Middle frontal gyrus (tissue), 1 donor: ENCODE measurements at regions not wholly inside any gene's neighbourhood (a gene's known extent, or its start where the extent isn't known, plus 50 kb on each side); places are given as distances from the start of the nearest gene placed in this dataset.

Source experiments
- DNase-seq: peaks from one replicate; pipeline ENCODE4 v3.0.0-alpha.2; 2015; ENCODE audit warnings: low spot score; ENCODE audit errors: extremely low spot score

DNA sequence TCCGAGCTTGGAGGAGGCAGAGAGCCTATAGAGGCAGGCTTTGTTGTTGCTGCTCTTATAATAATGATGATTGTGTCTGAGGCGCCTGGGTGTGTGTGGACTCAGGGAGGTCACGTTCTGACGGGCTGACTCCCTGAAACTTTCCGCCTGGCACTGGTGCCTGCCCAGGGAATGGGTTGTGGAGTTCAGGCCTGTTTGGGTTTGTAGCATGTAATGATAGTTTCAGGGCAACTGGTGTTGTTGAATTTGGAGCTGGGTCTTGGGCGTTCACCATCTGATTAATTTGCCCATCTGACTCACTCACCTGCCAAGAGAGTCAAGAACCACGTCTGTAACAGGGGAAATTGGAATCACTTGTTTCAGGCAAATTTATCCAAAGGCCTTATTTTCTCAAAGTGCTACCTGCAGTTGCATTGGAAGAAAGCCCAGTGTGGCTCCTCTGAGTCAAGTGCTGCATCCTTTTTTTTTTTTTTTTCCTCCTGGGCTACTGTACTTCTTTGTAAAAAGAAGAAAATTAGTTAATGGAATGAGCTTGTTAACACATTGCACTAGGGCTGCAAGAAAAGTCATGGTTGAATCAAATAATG, 386.5 kb downstream of the GADD45G start:
- DNase-seq = no peak

DNA sequence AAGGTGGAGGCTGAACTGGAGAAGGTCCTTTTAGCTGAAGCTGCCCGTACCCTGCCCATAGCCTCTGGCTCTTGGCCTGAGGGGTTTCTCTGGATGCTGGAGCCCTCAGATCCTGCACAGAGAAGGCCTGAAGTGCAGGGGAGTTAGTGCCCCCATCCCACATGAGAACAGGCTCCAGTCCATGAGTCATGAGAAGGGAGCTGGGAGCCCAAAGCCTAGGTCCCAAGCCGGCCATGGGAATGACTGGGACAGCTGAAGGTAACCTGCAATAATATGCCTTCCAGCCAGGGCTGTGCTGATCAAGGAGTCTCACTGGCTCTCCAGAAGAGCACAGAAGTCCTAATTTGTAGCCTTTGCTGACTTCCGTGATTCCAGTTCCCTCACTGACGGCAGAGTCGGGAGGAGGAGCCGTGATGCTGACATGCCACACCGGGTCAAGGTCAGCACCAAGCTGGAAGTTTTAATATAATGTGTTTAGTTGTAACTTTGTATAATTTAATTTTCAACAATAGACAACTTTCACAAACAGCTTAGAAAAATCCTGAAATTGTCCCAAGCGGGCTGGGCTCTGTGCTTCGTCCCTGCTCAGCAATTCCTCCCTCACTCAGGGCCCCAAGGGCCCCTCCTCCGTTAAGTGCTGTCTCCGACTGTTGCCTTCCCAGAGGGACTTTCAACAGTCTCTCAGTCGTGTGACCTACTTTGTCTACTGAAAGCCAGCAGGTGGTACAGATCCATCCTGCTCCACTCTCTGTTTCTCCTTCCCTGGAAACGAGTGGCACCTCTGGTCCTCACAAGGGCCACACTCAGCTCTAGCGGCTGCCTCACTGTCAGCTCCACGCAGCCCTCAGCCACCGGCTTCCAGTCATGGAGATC, 387.8 kb downstream of the GADD45G start:
- DNase-seq = no peak

DNA sequence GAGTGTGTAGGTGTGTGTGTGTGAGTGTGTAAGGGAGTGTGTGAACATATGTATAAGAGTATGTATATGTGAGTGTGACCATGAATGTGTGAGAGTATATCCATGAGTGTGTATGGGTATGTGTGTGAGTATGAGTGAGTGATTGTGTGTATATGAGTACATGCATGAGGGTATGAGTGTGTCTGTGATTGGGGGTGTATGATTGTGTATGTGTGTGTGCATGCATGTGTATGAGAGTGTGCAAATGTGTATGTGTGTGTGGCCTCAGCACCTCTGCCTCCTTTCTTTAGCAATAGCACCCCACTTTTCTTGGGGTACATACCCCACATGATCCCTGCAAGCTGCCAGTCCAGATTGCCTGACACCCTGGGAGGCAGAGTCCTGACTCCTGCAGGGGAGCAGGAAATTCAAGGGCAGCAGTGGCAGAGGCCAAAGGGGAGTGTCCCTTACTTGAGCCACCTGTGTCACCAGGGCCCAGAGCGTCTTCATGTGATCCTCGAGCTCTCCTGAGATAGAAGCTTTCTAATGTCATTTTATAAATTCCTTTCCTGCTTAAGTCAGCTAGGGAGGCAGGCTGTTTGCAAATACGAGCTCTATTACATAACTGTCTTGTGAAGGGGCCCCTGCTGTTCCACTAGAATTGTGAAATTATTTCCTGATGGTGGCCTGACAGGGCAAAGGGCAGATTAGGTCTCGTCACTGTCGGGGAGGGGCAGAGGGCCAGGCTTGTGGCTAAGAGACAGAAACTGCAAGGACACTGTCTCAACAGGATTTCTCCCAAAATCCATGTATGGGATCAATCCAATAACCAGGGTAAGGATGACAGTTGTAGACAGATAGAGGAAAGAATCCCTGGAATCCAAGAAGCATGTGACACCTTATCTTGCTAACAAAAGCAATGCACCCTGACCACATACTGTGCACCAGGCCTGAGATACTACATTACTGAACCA, 389.1 kb downstream of the GADD45G start:
- no peak for DNase-seq

DNA sequence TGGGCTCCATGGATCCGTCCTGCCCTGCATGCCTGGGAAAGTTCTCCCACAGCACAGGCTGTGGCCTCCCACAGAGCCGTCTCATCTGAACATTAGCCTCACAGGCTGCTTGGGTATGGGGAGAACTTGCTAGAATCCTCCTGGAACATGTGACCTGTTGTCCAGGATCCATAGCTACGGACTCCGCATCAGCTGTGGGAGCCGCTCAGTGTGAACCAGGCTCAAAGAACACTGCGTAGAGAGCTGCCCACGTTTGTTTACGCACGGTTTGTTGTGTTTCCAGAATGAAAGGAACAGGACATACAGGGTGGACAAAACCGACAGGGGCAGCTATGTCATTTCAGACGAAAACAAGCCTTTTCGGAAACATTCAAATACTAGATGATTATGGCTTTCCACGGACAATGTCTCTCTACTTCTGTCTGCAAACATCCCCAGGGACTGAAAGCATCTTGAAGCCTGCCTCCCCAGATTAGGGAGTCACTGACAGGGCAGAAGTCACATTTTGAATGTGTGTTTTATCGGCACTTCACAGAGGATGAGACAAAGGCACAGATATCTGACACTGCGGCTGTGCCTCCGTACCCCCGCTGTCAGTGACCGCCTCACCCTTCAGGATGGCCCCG, 390.3 kb downstream of the GADD45G start:
- no peak for DNase-seq

DNA sequence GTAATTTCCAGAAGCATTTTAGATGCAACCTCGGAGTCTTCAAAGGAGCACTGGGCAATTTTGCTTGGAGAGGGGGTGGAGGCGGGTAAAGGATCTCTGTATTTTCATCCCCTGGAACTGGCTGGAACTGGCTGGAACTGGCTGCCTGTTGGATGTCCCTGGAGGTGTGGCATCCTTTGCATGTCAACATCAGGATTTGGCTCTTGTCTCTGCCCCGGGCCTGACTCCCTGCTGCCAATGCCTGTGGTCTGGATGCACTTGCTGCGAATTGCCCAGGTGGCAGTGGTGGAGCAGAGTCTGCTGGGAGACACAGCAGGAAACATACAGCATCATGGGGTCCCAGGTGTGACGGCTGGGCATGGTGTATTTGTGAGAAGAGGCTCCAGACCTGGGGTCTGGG, 391.3 kb downstream of the GADD45G start:
- no peak for DNase-seq

DNA sequence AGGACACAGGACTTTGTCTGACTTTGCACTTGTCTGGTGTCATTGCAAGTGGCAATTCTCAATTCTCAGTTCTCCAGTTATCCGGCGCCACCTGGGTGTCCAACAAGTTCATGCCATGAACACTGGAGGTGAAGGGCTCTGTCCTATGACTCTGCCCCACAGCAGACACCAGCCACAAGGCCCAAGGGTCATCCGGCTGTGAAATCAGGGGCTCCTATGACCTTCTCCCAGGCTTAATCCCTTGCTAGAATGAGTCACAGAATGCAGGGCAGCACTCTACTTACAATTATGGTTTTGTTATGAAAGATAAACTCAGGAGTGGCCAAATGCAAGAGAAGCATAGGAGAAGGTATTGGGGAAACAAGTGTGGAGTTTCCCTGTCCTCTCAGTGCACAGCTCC, 392.0 kb downstream of the GADD45G start:
- DNase-seq = no peak

DNA sequence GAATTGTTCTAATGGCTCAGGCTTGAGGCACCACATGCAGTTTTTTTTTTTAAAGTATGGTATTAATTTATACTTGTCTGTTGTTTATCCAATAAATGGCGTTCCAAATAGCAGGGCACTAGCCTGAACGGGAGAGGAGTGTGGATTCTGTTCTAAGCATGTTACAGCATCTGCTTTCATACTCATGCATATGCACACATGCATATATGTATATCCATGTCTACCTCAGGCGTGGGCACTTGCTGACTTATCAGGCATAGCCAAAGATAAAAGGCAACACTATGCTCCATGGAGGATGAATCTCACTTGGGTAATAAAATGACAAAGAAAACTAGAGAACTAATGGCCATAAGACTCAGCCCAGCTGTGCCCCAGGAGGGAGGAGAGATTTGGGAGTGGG, 393.8 kb downstream of the GADD45G start:
- DNase-seq = no peak

DNA sequence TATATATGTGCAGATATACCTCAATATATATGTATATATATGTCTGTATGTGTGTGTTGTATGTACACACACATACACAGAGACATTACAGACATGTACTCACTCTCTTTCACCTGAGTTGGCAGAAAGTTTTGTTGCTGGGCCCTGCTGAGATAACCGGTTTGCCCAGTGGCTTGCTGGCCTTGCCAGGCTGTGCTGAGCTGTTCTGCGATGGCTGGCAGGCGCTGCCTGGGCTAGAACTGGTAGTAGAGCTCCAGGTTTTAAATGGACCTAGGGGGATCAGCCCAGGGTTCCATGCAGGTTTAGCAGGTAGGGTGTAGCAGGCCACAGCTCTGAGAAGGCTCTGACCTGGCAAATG, 394.3 kb downstream of the GADD45G start:
- DNase-seq = no peak

DNA sequence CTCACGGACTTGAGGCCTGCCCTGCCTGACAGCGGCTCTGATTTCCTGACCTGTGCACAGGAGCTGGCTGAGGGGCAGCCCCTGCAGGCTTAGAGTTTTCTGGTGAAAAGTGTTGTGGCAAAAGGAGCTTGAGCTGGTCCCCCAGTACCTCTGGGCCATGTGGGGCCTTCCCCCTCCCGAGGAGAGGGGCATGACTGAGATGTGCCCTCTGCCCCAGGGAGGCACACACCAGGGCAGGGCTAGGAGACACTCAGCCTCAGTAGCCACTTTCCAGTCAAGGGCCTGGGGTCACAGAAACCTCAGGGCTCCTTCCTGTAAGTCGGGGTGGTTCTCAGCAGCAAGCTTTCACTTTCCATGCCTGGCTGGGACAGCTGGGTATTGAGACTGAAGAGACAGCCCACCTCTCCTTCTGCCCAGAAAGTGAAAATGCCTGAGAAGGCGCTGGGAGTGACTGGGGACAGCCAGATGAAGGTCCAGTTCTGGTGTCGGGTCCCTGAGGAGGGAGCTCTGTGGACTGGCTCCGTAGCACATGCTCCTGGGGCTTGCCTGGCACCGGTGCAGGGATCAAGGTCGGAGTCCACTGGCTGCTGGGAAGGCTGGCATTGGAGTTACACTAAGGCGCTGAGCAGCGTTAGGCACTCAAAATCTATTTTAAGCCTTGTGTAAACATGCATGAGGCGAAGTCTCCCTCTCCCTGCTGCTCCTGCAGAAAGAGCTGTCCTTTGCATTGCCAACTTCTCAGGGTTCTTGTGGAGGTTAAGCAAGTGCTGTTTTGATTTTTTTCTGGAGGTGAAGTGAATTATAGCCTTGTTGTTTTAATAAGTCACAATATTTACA, 394.9 kb downstream of the GADD45G start:
- no peak for DNase-seq

DNA sequence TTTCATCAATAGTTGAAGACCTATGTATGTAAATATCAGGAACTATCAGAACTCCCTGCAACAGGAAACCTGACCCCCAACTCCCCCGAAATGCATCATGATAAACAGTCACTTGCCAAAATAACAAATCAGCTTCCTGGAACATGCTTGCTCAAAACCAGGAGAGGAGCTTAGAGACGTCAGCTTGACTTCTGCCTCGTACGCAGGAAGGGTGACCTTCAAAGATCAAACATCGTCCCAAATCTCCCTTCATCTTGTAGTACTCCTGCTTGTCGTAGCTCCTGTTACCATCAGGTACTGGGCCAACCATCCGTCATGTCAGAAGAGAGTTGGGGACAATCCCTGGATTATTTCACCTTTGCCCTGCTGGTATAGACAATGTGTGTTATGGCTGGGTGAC, 396.1 kb downstream of the GADD45G start:
- DNase-seq = no peak

DNA sequence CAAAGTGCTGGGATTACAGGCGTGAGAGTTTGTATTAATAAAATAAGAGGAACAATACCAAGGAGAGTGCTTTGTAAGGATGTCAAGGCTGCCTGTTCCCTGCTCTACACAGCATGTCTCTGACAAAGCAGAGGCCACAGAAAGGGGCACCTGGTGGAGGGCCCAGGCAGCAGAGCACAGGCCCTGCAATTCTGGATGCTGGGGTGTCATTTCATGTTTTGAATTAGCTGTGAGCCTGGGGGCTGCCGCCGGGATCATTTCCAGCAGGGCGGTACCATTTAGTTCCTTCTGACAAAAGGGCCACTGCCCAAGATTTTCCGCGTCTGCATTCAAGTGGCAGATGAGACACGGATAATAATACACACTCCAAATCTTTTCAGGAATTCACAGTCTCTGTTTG, 396.9 kb downstream of the GADD45G start:
- DNase-seq = no peak

DNA sequence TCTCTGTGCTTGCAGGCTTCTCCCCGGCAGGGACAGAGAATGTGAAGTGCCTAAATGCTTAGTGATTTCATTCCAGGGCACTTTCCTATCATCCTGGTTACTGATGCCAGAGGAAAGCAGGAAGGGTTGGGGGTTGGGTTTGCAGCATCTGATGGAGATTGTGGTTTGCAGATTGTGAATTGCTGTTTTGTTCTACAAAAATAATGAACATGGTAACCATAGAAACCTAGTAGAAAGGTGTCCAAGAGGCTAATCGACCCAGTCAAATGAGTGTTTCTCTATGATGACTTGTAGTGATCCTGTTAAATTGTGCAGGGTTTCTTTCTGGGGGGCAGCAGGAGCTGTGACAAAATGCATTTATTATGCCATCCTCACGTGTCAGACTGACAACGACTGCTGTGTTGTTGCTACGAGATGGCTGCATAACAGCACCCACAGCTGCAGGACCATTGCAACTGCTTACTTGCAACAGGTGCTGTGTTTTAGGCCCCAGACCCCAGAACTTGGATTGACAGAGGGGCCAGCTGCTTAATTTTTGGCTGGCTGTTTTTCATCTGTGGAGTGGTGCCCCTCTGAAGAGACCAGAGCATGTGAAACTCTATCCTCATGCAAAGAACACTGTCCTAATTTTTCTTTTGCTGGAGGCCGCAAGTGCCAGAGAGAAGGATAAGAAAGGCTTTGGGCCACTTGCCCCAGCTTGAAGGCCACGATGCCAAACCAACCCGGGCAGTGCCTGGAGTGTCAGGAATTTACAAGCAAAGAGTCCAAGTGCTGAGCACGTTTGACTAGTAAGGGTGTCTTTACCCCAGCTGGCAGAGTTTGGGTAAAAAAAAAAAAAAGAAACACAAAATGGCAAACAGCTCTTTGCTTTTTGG, 397.8 kb downstream of the GADD45G start:
- DNase-seq = no peak

DNA sequence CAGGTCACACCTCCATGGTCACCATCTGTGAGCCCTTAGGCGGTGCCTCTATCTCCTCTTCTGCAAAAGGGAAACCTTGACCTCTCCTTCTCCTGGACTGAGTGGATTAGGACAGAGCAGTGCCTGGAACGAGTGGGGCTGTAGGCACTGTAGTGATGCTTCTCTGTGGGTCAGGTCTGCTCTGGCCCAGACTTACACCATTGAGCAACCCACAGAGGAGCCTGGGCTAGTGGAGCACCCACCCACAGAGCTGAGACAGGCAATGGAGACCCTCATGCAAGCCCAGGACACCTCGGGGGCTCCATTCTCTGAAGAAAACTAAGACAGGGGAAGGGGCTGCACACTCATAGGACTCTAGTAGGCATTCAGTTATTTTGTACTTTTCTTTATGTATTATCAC, 400.6 kb downstream of the GADD45G start:
- no peak for DNase-seq

DNA sequence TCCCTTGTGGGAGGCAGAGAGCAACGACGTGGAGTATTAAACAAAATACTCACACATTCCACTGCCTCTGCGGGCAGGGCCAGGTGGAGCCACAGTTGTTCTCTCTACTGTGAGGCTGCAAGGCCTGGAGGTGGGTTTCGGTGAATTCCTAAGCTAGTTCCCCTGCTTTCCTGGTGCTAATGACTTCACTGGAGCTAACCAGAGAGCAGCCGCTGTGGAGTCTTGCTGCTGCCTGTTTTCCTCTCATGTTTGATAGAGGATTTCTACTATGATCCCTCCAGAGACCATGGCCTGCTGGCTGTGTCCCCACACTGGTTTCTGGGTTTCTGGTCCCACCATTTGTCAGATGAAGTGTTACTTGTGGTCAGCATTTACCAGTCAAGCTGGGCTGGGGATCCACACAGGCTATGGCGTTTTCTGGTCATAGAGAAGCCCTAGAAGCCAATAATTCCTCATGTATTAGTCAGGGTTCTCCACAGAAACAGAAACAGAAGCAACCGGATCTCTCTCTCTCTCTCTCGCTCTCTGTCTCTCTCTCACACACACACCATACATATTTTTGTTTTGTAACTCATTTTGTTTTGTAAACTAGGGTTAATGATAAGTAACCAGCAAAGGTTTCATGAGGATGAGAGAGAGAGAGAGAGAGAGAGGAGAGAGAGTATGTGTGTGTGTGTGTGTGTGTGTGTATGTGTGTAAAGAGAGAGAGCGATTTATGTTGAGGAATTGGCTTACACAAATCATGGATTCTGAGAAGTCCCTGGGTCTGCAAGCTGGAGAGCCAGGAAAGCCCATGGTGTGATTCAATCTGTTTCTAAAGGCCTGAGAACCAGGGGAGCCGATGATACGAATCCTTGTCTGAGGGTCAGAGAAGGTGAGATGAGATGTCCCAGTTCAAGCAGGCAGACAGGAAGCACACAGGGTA, 403.0 kb downstream of the GADD45G start:
- DNase-seq = no peak

DNA sequence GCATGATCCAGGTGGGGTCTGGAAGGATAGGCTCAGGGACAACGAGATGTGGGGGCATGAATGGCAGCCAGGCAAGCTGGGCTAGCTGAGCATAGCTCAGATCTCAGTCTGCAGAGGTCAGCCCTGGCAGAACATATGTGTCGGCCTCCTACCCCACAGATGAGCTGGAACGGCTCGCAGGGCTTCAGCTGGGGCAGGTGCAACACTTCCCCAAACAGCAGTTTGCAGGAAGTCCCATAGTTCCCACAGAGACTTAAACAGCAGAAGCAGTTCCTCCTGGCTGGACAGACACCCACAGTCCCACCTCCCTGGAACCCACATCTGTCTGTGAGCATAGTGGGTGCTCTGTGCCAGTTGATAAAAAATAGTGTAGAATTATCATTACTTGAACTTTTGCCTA, 404.6 kb downstream of the GADD45G start:
- no peak for DNase-seq

DNA sequence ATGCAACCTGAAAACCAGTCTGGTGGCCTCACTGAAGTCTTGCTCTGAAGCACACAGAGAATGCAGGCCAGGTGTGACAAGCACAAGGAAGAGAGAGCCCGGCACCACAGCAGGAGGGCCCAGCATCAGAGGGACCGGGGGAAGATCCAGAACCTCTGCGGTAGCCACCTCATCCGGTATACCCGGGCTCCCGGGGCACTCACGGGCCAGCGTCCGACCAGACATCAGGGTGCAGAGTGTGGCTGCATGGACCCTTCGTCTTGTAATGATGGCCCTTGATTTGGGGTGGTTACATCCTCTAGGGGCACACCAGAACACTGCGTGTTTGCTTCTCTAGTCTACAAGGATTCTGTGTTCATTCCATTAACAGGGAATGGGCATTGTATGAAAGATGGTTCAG, 406.0 kb downstream of the GADD45G start:
- no peak for DNase-seq

DNA sequence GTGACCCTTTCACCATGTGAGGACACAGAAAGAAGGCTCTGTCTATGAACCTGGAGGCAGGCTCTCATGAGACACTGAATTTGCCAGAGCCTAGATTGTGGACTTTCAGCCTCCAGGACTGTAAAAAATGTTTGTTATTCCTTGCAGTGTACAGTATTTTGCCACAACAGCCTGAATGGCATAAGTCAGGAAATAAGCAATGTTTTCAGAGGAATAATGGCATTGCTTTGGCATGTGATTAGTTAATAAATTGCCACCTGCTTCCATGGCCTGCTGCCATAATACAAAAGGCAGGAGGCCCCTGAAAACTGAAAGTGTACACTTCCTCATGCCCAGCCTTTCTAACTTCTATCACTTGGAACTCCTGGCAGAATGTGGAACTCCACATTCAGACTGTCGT, 408.1 kb downstream of the GADD45G start:
- no peak for DNase-seq

DNA sequence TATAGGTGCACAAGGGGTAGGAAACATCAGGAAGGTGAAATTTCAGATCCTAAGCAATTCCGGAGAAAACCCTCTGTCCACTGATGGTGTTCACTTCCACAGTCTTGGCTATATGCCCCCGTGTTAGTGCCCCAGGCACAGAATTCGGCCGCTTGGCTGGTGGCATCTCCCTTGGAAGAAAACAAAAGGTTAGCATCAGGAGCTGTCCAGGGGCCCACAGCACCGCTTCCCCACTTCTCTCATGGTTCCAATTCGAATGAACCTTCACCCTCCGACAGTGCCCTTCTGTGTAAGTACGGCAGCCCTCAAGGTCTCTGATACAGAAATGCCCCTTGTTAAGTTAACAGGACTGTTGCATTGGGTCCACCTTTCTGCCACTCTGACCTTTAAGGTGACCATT, 409.0 kb downstream of the GADD45G start:
- DNase-seq = no peak

DNA sequence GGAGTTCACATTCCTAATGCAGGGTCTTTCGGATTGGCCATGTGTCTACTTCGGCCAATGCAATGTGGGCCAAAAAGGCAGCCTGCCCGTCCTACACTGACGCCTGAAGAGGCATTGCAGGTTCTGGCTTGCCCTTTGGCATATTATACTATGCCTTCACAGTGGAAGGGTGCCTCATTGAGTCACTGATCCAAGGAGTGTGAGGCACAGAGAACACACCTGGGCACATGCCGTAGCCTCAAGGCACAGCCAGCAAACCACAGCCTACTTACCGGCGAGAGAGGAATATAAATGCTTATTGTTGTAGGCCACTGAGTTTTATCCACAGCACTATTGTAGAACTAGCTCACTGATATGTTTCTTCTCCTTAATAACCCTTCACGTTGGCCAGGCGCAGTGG, 409.6 kb downstream of the GADD45G start:
- DNase-seq = no peak
